Stimulated activated naive CD8-positive, alpha-beta T cell treated with anti-CD3 and anti-CD28 coated beads, Interleukin-15, Interleukin-2, amounts not matched to agents 100 U/mL and 50 U/mL, for 24 hours (primary cell): ENCODE measurements at regions not wholly inside any gene's neighbourhood (a gene's known extent, or its start where the extent isn't known, plus 50 kb on each side); places are given as distances from the start of the nearest gene placed in this dataset.

ENCODE experiments used
- ATAC-seq: fragments of 150-1000 bp; cut with Tn5 transposase; one replicate; pipeline ENCODE4 v1.10.0; 2021
- DNase-seq: peaks from one replicate; pipeline ENCODE4 v3.0.0; 2021

DNA sequence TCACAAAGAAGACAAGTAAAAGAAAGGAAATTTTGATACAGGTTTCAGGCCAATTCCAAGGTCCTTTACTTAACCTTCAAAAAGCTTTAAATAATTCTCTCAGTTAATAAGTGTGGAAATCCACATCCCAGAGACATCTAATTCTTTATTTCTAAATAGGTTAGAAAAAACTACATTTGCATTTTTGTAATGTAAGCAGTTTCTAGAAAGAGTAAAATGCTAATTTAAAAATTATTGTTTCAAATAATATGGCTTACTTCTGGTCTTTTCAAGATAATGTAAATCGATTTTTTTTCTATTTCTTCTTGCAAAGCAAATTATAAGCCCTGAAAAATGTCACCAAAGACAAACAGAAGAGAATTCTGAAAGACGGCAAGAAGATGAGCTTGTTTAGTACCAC, 180.4 kb upstream of the HHIP start:
- DNase-seq (no peak), ATAC-seq (no peak)

DNA sequence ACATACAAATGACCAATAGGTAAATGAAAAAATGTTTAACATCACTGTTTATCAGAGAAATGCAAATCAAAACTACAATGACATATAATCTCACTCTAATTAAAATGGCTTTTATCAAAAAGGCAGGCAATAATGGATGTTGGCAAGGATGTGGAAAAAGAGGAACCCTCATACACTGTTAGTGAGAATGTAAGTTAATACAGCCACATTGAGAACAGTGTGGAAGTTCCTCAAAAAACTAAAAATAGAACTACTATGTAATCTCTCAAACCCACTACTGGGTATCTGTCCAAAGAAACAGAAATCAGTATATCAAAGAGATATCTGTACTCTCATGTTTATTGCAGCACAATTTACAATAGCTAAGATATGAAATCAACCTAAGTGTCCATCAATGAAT, 165.9 kb upstream of the HHIP start:
- ATAC-seq (no peak), DNase-seq (no peak)

DNA sequence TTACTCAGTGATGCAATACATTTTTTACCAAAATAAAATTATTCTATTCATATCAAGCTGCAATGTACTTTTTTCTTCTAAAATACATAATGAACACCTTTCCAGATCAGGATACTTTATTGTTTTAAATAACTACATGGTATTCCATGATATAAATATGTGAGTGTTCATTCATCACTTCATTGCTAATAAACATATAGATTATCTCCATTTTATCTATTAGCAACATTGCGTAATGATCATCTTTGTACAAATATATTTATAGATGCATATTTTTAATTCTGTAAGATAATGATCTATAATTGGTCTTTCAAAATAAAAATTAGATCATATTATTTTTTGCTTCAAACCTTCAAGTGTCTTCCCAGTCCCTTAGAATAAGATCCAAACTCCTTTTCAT, 156.1 kb upstream of the HHIP start:
- no peak for ATAC-seq
- DNase-seq, result no peak

DNA sequence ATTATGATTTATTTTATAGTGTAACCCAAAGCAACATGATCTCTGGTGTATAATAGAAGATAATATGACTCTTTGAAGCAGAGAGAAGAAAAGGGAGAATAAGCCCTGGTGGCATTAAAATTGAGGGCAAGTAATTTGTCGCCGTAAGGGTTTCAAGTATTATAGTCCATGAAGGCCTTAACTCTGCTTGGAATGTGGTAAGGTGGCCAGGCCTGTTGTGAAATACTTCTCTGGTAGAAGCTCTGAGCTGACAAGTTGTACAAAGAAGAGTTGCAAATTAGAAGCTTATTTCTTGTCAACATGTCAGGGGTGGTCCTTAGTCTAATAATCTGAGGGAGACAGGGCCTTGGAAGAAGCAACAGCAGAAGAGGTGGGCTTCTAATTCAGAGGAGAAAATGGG, 151.7 kb upstream of the HHIP start:
- DNase-seq (no peak), ATAC-seq (no peak)

DNA sequence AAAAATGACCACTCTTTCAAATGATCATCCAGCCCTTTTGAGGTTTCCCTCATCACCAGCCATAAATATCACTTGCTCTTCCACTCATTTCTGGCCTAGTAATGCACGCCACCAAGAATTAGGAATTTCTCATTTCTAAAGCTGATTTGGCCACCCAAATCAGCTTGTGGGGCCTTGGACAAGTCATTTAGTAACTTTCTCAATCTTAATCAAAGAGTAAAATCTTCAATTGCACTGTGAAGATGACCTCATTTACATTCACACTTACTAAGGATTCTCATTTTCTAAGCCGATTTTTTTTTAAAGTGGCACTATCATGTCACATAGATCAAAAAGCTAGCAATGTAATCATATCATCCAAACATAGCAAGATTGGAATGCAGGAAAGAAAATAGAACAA, 150.0 kb upstream of the HHIP start:
- ATAC-seq (no peak), DNase-seq (no peak)

DNA sequence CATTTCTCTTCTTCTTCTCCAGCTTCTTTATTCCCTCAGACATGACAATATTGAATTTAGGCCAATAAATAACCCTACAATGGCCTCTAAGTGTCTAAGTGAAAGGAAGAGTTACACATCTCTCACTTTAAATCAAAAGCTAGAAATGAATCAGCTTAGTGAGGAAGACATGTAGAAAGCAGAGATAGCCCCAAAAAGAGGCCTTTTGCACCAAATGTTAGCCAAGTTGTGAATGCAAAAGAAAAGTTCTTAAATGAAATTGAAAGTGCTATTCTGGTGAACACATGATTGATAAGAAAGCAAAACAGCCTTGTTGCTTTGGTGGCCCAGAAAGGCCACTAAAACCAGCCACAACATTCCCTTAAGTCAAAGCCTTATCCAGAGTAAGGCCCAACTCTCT, 146.2 kb upstream of the HHIP start:
- ATAC-seq (no peak), DNase-seq (no peak)

DNA sequence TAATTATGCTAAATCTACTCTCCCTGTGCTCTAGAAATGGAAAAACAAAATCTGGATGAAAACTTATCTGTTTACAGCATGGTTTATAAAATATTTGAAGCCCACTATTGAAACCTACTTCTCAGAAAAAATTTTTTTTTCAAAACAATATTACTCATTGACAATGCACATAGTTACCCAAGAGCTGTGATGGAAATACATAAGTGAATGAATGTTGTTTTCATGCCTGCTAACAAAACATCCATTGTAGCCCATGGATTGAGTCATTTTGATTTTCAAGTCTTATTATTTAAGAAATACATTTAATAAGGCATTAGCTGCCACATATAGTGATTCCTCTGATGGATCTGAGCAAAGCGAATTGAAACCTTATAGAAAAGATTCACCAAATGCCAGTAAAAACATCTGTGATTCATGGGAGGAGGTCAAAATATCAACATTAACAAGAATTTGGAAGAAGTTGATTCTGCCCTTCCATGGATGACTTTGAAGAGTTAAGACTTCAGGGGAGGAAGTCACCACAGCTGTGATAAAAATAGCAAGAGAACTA, 144.7 kb upstream of the HHIP start:
- no peak for ATAC-seq
- DNase-seq, result no peak

DNA sequence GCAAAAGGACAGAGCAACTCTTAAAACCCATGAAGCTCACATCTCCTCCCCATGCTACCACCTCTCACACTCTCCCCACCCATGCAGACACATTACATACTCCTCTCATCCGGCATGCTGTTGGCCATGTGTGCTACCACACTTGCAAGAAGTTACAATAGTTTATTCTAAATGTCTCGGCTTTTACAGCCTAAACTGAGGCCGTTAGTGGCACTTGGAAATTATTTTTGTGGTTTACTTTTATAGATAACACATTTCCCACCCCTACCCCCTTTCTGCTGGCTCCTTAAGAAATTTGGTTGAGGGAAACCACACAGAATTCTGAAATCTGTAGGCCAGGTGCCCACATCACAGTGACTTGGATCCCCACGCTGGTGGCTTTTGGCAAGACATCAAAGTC, 141.1 kb upstream of the HHIP start:
- ATAC-seq (no peak), DNase-seq (no peak)

DNA sequence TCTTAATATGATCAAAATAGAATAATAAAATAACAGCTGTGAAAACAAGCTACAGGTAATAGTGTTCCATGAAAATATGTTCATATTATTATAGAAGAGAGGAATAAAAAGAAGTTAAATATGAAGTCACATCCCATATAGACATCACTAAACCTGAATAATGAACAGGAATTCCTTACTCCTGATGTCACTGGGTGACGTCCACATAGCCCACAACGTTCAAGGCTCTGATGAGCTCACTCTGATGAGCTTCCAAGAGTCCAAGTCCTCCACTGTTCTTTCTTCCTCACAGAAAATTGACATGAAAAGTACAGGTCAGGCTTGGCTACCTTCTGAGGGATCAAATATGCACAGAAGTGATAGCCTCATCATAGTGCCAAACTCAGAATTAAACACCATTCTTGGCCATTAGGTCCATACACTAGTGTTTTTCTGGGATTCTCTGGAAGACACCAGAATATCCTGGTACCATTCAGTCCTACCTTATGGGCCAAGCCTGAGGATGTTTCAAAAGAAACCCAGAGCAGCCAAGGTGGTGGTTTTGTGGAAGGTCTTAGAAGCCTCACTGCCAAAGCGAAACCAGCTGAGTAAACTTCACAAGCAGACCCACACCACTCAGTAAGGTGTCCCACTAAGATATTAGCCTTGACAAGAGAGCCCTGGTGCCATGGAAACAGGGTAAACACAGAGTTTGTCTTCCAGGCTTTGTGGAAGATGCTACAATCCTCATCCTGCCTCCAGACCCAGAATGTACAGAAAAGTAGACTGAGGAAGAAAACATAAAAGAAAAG, 138.4 kb upstream of the HHIP start:
- ATAC-seq (no peak), DNase-seq (no peak)

DNA sequence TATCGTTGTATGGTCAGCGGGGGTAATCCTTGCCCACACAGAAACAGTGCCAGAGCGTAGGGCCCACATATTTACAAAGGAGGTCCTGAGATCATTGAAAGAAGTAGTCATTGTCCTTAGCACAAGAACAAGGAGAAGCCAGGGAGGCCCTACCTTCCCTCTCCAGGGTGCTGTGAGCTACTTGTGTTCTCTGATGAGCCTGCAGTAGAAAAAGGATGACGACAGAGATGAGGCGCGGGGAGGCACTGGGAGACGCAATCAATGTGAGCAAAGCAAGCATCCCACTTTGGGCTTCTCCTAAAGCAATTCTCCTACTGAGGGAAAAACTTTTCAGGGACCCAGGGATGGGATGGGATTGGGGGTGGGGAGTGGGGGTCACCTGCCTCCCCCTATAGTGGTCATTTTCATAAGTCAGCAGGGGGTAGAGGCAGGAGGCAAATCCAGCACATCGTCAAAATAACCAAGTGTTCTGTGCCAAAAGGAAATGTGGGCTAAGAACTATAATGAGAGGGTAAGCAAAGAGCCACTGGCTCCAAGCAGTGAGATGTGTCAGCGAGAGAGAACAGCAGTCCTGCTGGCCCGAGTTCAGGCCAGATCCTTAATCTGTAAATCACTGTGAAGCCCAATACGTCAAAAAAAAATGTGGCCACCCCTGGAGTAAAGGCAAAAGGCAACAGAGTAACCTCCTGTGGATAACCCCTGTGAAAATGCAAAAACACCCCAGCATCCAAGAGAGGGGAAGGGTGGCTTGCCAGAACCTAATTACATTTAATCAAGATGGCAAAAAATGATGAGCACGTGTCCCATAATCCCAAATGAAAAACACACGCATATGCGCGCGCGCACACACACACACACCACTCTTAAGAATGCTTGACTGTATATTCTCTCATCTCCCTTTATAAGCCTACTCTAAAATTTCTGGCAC, 136.6 kb upstream of the HHIP start:
- ATAC-seq, result no peak
- no peak for DNase-seq

DNA sequence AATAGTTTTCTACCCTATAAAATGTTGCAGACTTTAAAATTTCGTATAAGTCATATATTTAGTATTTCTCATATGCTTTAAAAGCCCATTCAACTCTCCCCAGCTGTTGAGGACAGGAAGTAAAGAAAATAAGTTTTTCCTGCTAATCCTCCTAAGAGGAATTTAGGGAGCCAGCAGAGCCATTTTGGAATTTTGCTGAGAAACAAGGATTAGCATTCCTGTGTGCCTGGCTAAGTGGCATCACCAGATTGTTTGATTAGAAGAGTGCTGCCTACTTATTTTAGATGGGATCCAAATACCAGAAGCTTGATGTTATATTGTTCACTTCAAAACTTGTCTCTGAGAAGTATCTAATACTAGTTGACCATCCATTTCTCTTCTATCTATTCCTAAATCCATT, 131.2 kb upstream of the HHIP start:
- DNase-seq (no peak), ATAC-seq (no peak)

DNA sequence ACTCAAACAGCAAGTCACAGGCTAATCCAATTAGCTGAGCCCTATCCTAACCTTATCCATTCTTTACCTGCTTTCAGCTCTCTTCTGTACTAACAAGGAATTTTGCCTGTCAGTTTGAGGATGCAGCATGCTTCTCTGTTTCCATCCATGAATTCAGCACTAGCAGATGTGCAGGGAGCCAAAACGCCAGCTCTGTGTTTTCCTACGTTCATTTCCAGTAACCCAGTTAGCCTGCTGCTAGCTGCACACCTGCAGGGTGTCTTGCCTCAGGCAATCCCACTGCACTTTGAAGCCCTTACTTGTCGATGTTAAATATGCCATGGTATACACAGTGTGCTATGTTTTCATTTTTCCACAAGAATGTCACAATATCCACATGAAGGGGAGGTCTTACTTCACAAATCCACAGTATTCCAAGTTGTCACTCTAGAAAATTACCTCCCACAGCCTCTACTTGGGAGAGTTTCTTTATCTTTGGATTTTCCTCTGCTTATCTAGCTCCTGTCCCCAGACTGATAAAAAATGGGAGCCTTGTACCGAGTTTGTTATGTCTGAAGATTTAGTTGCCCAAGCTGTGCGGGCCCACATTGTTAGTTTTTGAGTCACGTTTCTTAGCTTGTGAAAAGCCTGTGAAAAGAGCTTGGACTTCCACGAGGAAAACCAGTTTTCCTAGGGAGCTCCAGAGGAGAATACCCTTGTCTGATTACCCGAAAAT, 127.6 kb upstream of the HHIP start:
- ATAC-seq (no peak), DNase-seq (no peak)

DNA sequence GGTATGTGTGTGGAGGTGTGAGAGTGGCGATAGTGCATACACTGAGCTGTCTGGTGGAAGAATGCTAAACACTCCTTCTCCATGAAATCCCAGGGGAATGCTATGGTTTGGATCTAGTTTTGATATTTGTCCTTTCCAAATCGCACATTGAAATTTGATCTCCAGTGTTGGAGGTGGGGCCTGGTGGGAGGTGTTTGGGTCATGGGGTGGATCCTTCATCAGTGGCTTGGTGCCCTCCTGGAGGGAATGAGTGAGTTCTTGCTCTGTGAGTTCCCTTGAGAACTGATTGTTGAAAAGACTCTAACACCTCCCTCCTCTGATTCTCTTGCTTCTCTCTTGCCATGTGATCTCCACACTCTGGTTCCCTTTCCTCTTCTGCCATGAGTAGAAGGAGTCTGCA, 114.1 kb upstream of the HHIP start:
- no peak for DNase-seq
- ATAC-seq, result no peak

DNA sequence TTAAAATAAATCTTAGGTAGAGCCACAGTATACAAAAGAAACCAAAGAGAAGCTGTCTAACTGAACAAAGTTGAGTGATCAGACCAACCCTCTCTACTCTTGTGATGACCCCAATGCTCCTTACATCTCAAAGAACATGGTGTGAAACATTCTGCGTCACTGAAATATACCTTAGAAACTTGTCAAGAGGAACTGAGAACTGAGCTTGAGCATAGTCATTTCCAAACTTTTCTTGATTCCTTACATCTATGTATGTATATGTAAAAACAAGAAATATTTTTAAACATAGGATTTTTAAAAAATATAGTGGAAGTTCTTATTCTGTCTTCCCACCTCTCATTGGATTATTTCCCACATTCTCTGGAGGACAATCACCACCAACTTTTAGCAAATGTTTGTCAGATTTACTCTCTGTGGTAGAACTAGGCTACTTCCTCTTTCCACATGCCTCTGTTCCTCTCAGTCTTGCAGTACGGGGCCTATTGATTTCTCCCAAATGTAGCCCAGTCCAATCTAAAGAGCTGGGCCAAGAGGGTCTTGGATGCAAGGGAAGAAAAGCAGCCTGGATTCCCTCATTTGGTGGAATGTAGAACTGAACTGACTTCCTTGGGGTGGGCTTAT, 98.2 kb upstream of the HHIP start:
- ATAC-seq, result no peak
- no peak for DNase-seq

DNA sequence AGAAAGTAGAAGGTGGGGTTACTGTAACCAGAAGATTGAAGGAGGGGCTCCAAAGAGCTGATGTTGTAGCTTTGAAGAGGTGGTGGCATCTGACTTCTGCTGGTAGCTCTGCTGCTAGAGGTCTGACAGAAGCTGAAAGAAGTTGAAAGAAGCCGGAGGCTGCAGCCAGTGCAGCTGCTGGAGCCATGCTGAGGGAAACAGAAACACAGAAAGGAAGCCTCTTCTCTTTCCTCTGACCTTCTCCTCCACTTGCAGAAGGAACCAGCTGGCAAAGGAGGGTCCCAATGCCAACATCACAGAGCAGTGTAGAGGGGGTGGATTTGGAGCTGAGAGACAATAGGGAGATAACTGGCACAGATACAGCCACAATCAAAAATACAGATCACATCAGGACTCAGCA, 89.3 kb upstream of the HHIP start:
- DNase-seq, result no peak

DNA sequence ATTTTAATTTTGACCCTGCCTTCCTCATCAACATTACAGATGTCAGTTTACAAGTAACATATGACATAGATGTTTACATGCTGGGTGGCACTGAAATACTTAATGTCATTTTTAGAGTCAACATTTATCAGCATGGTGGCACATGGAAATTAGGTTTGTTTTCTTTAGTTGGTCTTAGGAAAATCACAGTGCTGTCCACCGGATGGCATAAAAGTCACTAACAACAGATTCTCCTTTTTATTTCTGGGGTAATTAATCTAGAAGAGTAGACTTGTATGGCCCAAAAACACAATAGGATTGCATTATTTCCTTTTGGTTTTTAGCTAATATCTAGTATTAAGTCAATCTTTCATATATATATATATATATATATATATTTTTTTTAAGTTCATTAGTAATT, 88.6 kb upstream of the HHIP start:
- ATAC-seq (no peak), DNase-seq (no peak)

More for the DNA sequence above, 89.3 kb upstream of the HHIP start:
- no peak for ATAC-seq

DNA sequence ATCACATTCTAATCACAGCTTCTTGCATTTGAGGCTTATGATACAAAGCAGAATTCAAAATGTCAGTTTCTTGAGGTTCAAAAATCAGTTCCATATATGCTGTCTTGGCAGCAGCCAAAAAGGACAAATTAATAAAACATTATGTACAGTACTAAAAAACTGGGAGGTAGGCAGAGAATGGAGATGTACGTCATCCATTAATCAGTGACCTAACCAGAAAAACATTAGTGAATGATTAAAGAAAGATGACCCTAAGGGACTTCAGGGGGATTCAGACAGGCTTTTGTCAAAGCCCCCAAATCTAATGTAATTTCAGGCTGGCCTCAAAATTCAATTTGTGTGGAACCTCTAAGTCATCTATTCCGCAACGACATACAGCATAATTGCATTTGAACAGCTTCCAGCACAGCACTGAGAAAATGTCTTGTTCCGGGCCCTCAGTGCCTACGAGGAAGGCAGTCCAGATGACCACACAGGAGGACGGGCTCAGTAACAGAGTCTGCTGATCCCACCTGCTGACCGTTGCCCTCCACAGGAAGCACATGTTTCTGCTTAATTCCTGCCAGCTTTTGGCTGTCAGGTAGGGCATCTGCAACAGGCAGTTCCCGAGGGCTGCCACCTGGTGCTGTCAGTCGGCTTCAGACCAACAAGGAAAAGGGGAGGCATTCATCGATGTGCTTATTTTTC, 83.8 kb upstream of the HHIP start:
- ATAC-seq, result no peak

DNA sequence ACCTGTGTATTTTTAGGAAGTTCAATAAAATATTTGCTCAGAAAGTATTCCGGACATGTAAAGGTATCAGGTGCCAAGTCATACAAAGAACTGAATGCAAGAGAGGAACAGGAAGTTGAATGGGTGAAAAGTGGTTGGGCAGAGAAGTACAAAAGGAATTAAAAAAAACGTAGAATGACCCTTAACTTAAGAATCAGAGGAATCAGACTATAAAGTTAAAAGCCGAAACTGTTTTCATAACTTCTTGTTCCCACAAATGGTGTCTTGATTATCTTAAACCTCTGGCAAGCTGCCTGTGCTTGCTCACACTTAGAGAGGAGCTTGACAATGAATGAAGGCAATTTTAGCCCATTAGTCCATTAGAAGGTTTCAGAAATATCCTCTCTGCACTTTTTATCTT, 81.6 kb upstream of the HHIP start:
- no peak for DNase-seq
- ATAC-seq, result no peak

More for the DNA sequence above, 83.8 kb upstream of the HHIP start:
- no peak for DNase-seq

DNA sequence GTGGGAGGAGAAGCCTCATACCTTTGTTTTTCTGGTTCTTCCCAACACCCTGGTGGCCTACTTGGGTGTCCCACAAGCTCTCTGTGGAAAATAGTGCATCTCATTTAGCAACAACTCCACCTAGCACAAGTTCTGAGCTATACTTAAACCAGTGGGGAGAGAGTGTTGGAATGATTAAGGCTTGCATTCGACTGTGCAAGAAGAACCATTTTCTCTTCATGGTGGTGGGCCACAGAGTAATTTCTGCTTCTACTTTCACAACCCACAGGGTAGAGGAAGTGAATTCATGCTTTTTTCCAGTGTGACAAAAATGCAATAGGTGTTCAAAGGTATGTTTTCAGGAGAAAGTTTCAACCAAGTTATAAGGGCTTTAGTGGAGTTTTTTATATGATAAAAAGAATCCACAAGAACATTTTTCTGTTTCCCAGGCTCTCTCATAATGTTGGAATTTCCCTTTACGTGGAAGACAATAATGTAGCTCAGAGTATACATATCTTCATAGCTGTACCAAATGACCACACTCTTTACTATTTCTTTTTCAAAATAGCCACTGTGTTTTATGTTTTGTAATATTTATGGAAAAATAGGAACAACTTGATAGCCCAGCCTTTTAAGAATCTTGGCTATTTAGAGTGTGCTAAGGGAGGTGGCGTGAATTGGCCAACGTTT, 80.3 kb upstream of the HHIP start:
- DNase-seq (no peak), ATAC-seq (no peak)

DNA sequence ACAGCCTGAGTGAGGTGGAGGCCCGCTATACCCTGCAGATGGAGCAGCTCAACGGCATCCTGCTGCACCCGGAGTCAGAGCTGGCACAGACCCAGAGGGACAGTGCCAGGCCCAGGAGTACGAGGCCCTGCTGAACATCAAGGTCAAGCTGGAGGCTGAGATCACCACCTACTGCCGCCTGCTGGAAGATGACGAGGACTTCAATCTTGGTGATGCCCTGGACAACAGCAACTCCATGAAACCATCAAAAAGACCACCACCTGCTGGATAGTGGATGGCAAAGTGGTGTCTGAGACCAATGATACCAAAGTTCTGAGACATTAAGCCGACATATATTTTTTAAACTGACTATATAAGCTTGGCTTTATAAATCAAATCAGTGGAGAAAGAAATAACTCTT, 73.3 kb upstream of the HHIP start:
- no peak for ATAC-seq

DNA sequence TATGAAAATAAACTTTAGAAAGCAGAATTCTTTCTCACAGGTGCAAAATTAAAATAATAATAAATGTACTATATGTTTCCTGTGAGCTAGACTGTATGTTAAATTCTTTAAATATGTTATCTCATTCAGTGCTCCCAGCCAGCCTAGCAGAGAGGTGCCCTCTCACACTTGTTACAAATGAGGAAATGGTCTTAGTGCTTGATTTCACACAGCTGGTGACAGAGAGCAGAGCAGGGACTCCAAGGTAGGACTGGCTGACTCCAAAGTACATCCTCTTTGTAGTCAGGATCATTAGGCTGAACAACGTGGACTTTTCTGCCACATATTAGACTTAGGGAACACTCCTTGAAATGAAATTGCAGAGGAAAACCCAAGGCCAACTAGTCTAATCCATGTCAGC, 72.0 kb upstream of the HHIP start:
- no peak for DNase-seq
- ATAC-seq, result no peak

More for the DNA sequence above, 73.3 kb upstream of the HHIP start:
- DNase-seq, result no peak
